C4-2B (cell line): ENCODE measurements at regions not wholly inside any gene's neighbourhood (a gene's known extent, or its start where the extent isn't known, plus 50 kb on each side); places are given as distances from the start of the nearest gene placed in this dataset.

ENCODE experiments used
- H3K27ac ChIP-seq: fragments of 450-650 bp; 2 replicates; pipeline ENCODE4 v1.5.1; 2017
- CTCF ChIP-seq: fragments of 450-650 bp; conservative IDR thresholded peaks from 2 replicates; pipeline ENCODE4 v1.5.1; 2017; ENCODE audit warnings: mild to moderate bottlenecking
- ZFX ChIP-seq: fragments of 450-650 bp; IDR thresholded peaks from 2 replicates; pipeline ENCODE4 v1.6.1; 2017

- no peak overlapping the region for H3K27ac ChIP-seq
These were observed 396.2 kb downstream of the PLPP3 start for GRCh38 chr1:56183151-56183550.

GRCh38 chr1:56180520-56181190, 398.7 kb downstream of the PLPP3 start:
- TF ChIP-seq CTCF (no peak), ZFX (no peak)
- no peak overlapping the region for H3K27ac ChIP-seq

More at GRCh38 chr1:56183151-56183550, 396.2 kb downstream of the PLPP3 start:
- TF ChIP-seq ZFX = no peak
- TF ChIP-seq CTCF = no peak

GRCh38 chr1:56179543-56179942, 399.8 kb downstream of the PLPP3 start:
- TF ChIP-seq CTCF (no peak), ZFX (no peak)
- H3K27ac ChIP-seq = no peak overlapping the region

- H3K27ac ChIP-seq = no peak overlapping the region
- TF ChIP-seq ZFX (no peak), CTCF (no peak)
These were observed 404.2 kb downstream of the PLPP3 start for GRCh38 chr1:56175211-56175610.

GRCh38 chr1:56174176-56174885, 405.0 kb downstream of the PLPP3 start:
- H3K27ac ChIP-seq = no peak overlapping the region
- TF ChIP-seq ZFX = no peak
- TF ChIP-seq CTCF = no peak

GRCh38 chr1:56173736-56174135, 405.6 kb downstream of the PLPP3 start:
- TF ChIP-seq CTCF (no peak), ZFX (no peak)
- H3K27ac ChIP-seq = no peak overlapping the region

GRCh38 chr1:56171670-56172069, 407.7 kb downstream of the PLPP3 start:
- no peak overlapping the region for H3K27ac ChIP-seq
- TF ChIP-seq ZFX = no peak
- no peak for TF ChIP-seq CTCF
